K562 (cell line): ENCODE measurements at regions not wholly inside any gene's neighbourhood (a gene's known extent, or its start where the extent isn't known, plus 50 kb on each side); places are given as distances from the start of the nearest gene placed in this dataset.

Source experiments
- ATAC-seq: fragments of 200-7000 bp; cut with Tn5 transposase; 3 replicates; pipeline ENCODE4 v1.9.1; 2020; ENCODE audit warnings: moderate library complexity
- BruUV-seq: library from RNA; stranded (reverse); fragments of 400-500 nt; replicated peaks from 2 replicates; lab custom pipeline; 2021; lab: Mats Ljungman, UMichigan
- CTCF ChIA-PET: fragments of 300-600 bp; formaldehyde crosslinking; extraction: SDS; loops from one replicate; lab custom pipeline; 2021; ENCODE audit warnings: low intra/inter-chr PET ratio; lab: Yijun Ruan, JAX
- POLR2A ChIA-PET: fragments of 300-600, 350-650 bp; sonication (Branson Sonifier 250); formaldehyde crosslinking; extraction: SDS; loops from one replicate; lab custom pipeline; 2021; ENCODE audit warnings: antibody characterized with exemption, inconsistent platforms; lab: Yijun Ruan, JAX
- DNase-seq, 4 experiments: peaks; one replicate each; pipeline versions ENCODE4 v3.0.0 to v3.0.0-alpha.2; 2011 to 2018; ENCODE audit warnings: low spot score in 3 of 4, mixed read lengths in 3 of 4; ENCODE audit errors: extremely low read depth in 1 of 4
- FAIRE-seq: peaks from 2 replicates; lab custom pipeline; 2011; peaks lifted over from hg19 to GRCh38; lab: Jason Lieb, UNC
- H2AFZ ChIP-seq: 2 replicates; pipeline ENCODE4 v1.6.0; 2011; ENCODE audit warnings: low read depth, low read length, control low read depth, inconsistent platforms
- H3K27ac ChIP-seq: fragments of 200-600 bp; 3 replicates; pipeline ENCODE4 v1.8.0; 2011; ENCODE audit warnings: low read depth, mild to moderate bottlenecking, control low read depth, inconsistent platforms, low read length, moderate library complexity, mixed read lengths; ENCODE audit errors: extremely low read depth
- H3K27me3 ChIP-seq, 2 experiments: fragments of 300-600 bp in 1 of 2; 2 replicates in 1 of 2; 3 replicates in 1 of 2; pipeline versions ENCODE4 v1.6.0 to v1.8.0; 2011; ENCODE audit warnings: inconsistent platforms in 2 of 2, low read length in 2 of 2, mild to moderate bottlenecking in 1 of 2, mixed read lengths in 1 of 2, moderate library complexity in 1 of 2; ENCODE audit not compliant: control insufficient read depth in 2 of 2, insufficient read depth in 2 of 2
- H3K36me3 ChIP-seq: fragments of 300-600 bp; 3 replicates; pipeline ENCODE4 v1.8.0; 2011; ENCODE audit warnings: mild to moderate bottlenecking, low read length, inconsistent platforms; ENCODE audit not compliant: control insufficient read depth, insufficient read depth
- H3K4me1 ChIP-seq, 2 experiments: fragments of 200-600 bp in 1 of 2; replicated peaks in 1 of 2; 2 replicates in 1 of 2; 3 replicates in 1 of 2; pipeline versions ENCODE4 v1.5.1 to v1.8.0; 2011; ENCODE audit warnings: inconsistent platforms in 2 of 2, low read length in 2 of 2, mild to moderate bottlenecking in 1 of 2, mixed read lengths in 1 of 2, moderate library complexity in 1 of 2; ENCODE audit not compliant: control insufficient read depth in 2 of 2, insufficient read depth in 2 of 2
- H3K4me2 ChIP-seq: 2 replicates; pipeline ENCODE4 v1.6.1; 2011; ENCODE audit warnings: low read length, control low read depth, inconsistent platforms, mixed read lengths; ENCODE audit not compliant: insufficient read depth
- H3K4me3 ChIP-seq: fragments of 200-600 bp; sonication (generic), shearing (Covaris generic); 2 replicates; pipeline ENCODE4 v1.5.1; 2016; ENCODE audit warnings: control low read depth, inconsistent platforms
- H3K79me2 ChIP-seq: fragments of 200-600 bp; 3 replicates; pipeline ENCODE4 v1.8.0; 2011; ENCODE audit warnings: low read length, inconsistent platforms; ENCODE audit not compliant: control insufficient read depth, insufficient read depth
- H3K9ac ChIP-seq, 2 experiments: 2 replicates each; pipeline versions ENCODE4 v1.6.0 to v1.6.1; 2011; ENCODE audit warnings: low read depth in 2 of 2, low read length in 2 of 2, control low read depth in 1 of 2, inconsistent platforms in 1 of 2, mild to moderate bottlenecking in 1 of 2, mixed read lengths in 1 of 2; ENCODE audit not compliant: insufficient read depth in 1 of 2
- H3K9me1 ChIP-seq: one replicate; pipeline ENCODE4 v1.6.0; 2011; ENCODE audit warnings: inconsistent platforms, mild to moderate bottlenecking, low read length, moderate library complexity; ENCODE audit not compliant: control insufficient read depth, insufficient read depth
- H3K9me3 ChIP-seq: replicated peaks from 2 replicates; pipeline ENCODE4 v1.5.1; 2011; ENCODE audit warnings: low read depth, low read length, inconsistent platforms; ENCODE audit not compliant: control insufficient read depth, insufficient read depth
- H4K20me1 ChIP-seq: replicated peaks from 2 replicates; pipeline ENCODE4 v1.6.1; 2011; ENCODE audit warnings: low read length, inconsistent platforms, mixed read lengths; ENCODE audit not compliant: control insufficient read depth, insufficient read depth
- FOXJ3 ChIP-seq: sonication (generic); formaldehyde crosslinking; IDR thresholded peaks from 2 replicates; pipeline ENCODE4 v1.4.0; 2020; ENCODE audit warnings: mild to moderate bottlenecking, missing genetic modification reagents
- FOXK2 ChIP-seq, 2 experiments: fragments of 450-650 bp; IDR thresholded peaks in 1 of 2; conservative IDR thresholded peaks in 1 of 2; 2 replicates each; pipeline ENCODE4 v1.6.1; 2016; ENCODE audit warnings: low read depth in 2 of 2, mild to moderate bottlenecking in 1 of 2
- STAG1 ChIP-seq: sonication (generic); formaldehyde crosslinking; IDR thresholded peaks from 2 replicates; pipeline ENCODE4 v1.5.0; 2020; ENCODE audit warnings: missing genetic modification reagents, borderline replicate concordance
- WGBS: fragments of 100-300 bp; shearing (Covaris generic); methylation state at CpG from one replicate; pipeline ENCODE4 v1.1.6; 2016; ENCODE audit warnings: low coverage, mixed read lengths; ENCODE audit not compliant: insufficient coverage; ENCODE audit errors: missing lambda C conversion rate; 5-methylcytosine and 5-hydroxymethylcytosine counted together
- in situ Hi-C: fragments of 300-500 bp; cut with MboI; formaldehyde crosslinking; loops from 4 replicates; pipeline ENCODE4 v1.15.0; 2018; ENCODE audit warnings: inconsistent platforms, mixed read lengths
- intact Hi-C: fragments of 100-400 bp; cut with micrococcal nuclease; formaldehyde crosslinking; loops from 2 replicates; pipeline ENCODE4 v1.14.2; 2022

DNA sequence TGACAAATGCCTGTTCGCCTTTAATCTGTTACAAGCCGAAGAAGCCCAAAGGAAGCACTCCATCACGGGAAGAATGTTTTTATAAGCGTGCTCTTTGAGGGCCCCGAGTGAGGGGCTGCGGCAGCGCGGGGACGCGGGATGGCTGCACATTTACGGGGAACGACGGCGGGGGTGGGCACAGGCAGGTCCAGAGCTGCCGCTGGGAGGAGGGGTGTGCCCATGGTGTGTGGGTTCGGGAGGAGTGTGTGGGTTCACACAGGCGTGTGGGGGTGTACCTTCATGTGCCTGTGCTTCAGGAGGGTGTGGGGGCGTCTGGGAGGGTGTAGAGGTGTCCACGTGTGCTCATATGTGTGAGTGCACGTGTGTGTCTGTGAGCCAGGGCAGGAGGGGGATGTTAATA lies 155.9 kb upstream of the ZC3H12A start:
- Histone ChIP-seq H3K79me2 (no peaks in the 10 kb centered on the region), H4K20me1 (peaks cover 6% of the 10 kb centered on the region), H3K9me1 (no peaks in the 10 kb centered on the region), H3K36me3 (no peaks in the 10 kb centered on the region), H3K4me2 (no peak overlapping the region), H3K9me3 (no peaks in the 10 kb centered on the region), H3K9ac (no peak overlapping the region), H3K4me3 (no peak overlapping the region), H3K27me3 (peaks cover 29 to 31% of the 10 kb centered on the region in 2 experiments; a peak in 4 of 5 replicates), H2AFZ (no peak overlapping the region), H3K4me1 (peaks cover 0 to 9% of the 10 kb centered on the region in 2 experiments; a peak in 1 of 5 replicates), H3K27ac (no peak overlapping the region)
- ATAC-seq (no peak), DNase-seq (no peak), FAIRE-seq (no peak)
- WGBS: 2% methylated on average over 20 of the region's 20 CpGs
- ChIA-PET CTCF (no interaction called here), POLR2A (interaction anchor here (0.6 kb wide), 1 partner anchor 358 kb away, joined by 3 read pairs; no protein-coding TSS in a partner anchor)
- BruUV-seq: no TSS peak
- intact Hi-C loops (no loop called here), in situ Hi-C loops (no loop called here)
- TF ChIP-seq FOXK2 (conservative IDR thresholded peaks at IDR 0.05 in 1 of 2, IDR thresholded peaks at IDR 0.05 in 1 of 2; ENCODE audit: low read depth in 2 of 2) (no peak), STAG1 (CRISPR knock-in tag) (no peak)

DNA sequence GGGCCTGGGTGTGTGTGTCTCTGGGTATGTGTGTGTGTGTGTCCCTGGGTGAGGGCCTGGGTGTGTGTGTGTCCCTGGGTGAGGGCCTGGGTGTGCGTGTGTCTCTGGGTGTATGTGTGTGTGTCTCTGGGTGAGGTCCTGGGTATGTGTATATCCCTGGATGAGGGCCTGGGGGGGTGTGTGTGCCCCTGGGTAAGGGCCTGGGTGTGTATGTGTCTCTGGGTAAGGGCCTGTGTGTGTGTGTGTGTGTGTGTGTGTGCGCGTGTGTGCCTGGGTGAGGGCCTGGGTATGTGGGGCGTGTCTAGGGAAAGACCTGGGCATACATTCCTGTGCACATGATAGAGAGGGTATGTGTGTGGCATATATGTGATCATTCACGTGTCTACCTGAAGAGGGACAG lies 155.1 kb upstream of the ZC3H12A start:
- H3K36me3 ChIP-seq: no peaks in the 10 kb centered on the region
- FAIRE-seq (no peak), DNase-seq (no peak), ATAC-seq (no peak)
- H4K20me1 ChIP-seq: peaks cover 6% of the 10 kb centered on the region
- peaks cover 29 to 31% of the 10 kb centered on the region in 2 experiments; a peak in 4 of 5 replicates for H3K27me3 ChIP-seq
- BruUV-seq: no TSS peak
- POLR2A ChIA-PET: no interaction called here
- H3K9ac ChIP-seq: no peak overlapping the region
- H3K9me1 ChIP-seq: no peaks in the 10 kb centered on the region
- intact Hi-C loops: no loop called here
- H2AFZ ChIP-seq: no peak overlapping the region
- no peaks in the 10 kb centered on the region for H3K79me2 ChIP-seq
- H3K27ac ChIP-seq: no peak overlapping the region
- in situ Hi-C loops: no loop called here
- no peak for TF ChIP-seq FOXJ3 (CRISPR knock-in tag)
- H3K4me1 ChIP-seq: peaks cover 0 to 9% of the 10 kb centered on the region in 2 experiments; a peak in 1 of 5 replicates
- 11% methylated on average over 5 of the region's 5 CpGs for WGBS
- no peak overlapping the region for H3K4me3 ChIP-seq
- CTCF ChIA-PET: no interaction called here
- H3K4me2 ChIP-seq: no peak overlapping the region
- H3K9me3 ChIP-seq: no peaks in the 10 kb centered on the region
